CD4-positive, alpha-beta T cell (primary cell): ENCODE measurements at regions not wholly inside any gene's neighbourhood (a gene's known extent, or its start where the extent isn't known, plus 50 kb on each side); places are given as distances from the start of the nearest gene placed in this dataset.

Source experiments
- ATAC-seq: fragments of 200-7000 bp; cut with Tn5 transposase; one replicate; pipeline ENCODE4 v1.10.0; 2022; ENCODE audit warnings: mild to moderate bottlenecking; ENCODE audit not compliant: poor library complexity
- CTCF ChIA-PET: fragments of 350-600 bp; sonication (Branson Sonifier 250); formaldehyde crosslinking; loops from one replicate; lab custom pipeline; 2021; ENCODE audit warnings: antibody characterized with exemption, inconsistent platforms; lab: Charles Lee
- POLR2A ChIA-PET: fragments of 350-600 bp; sonication (Branson Sonifier 250); formaldehyde crosslinking; loops from one replicate; lab custom pipeline; 2021; ENCODE audit warnings: antibody characterized with exemption, inconsistent platforms; lab: Charles Lee
- DNase-seq, 14 experiments: peaks; one replicate each; pipeline ENCODE4 v3.0.0-alpha.2; 2013 to 2020; ENCODE audit warnings: mixed read lengths in 2 of 14
- H3K27ac ChIP-seq, 2 donors: one replicate each; pipeline versions ENCODE4 v1.5.1 to v1.7.0; 2013; ENCODE audit warnings: low read length in 2 of 2, low read depth in 1 of 2, mild to moderate bottlenecking in 1 of 2
- H3K27me3 ChIP-seq, 2 experiments: 1 replicate in 1 of 2; 2 replicates in 1 of 2; pipeline versions ENCODE4 v1.6.1 to v1.7.0; 2013; ENCODE audit warnings: low read length in 2 of 2, control low read depth in 1 of 2, mild to moderate bottlenecking in 1 of 2, moderate library complexity in 1 of 2; ENCODE audit not compliant: insufficient read depth in 2 of 2, control insufficient read depth in 1 of 2
- H3K36me3 ChIP-seq: one replicate; pipeline ENCODE4 v1.6.1; 2013; ENCODE audit warnings: low read length, control low read depth; ENCODE audit not compliant: insufficient read depth
- H3K4me1 ChIP-seq: one replicate; pipeline ENCODE4 v1.6.1; 2013; ENCODE audit warnings: low read length, control low read depth; ENCODE audit not compliant: insufficient read depth
- H3K4me3 ChIP-seq: one replicate; pipeline ENCODE4 v1.5.1; 2013; ENCODE audit warnings: mild to moderate bottlenecking, low read length, moderate library complexity
- H3K9me3 ChIP-seq, 2 experiments: 1 replicate in 1 of 2; 2 replicates in 1 of 2; pipeline versions ENCODE4 v1.6.1 to v1.7.0; 2013; ENCODE audit warnings: low read length in 2 of 2, mild to moderate bottlenecking in 2 of 2, control low read depth in 1 of 2, moderate library complexity in 1 of 2; ENCODE audit not compliant: control insufficient read depth in 1 of 2, insufficient read depth in 1 of 2
- H3K27ac Mint-ChIP-seq: one replicate; pipeline ENCODE4 v1.8.0; 2020; ENCODE audit warnings: mixed read lengths
- H3K27me3 Mint-ChIP-seq: one replicate; pipeline ENCODE4 v1.8.0; 2021; ENCODE audit warnings: mixed read lengths
- H3K36me3 Mint-ChIP-seq: one replicate; pipeline ENCODE4 v1.8.0; 2021; ENCODE audit warnings: low read depth, mixed read lengths
- H3K4me1 Mint-ChIP-seq: one replicate; pipeline ENCODE4 v1.8.0; 2021; ENCODE audit warnings: low read depth, mixed read lengths
- H3K4me3 Mint-ChIP-seq: one replicate; pipeline ENCODE4 v1.8.0; 2020; ENCODE audit warnings: mild to moderate bottlenecking, mixed read lengths
- H3K9me3 Mint-ChIP-seq: one replicate; pipeline ENCODE4 v1.8.0; 2020; ENCODE audit warnings: mixed read lengths
- CTCF ChIP-seq: fragments of 200-600 bp; IDR thresholded peaks from one replicate; pipeline ENCODE4 v1.8.0; 2022; ENCODE audit warnings: antibody characterized with exemption, mild to moderate bottlenecking
- intact Hi-C, 2 experiments: fragments of 100-400 bp; cut with DNase I in 1 of 2; cut with micrococcal nuclease in 1 of 2; formaldehyde crosslinking; loops; one replicate each; pipeline versions ENCODE4 v1.15.1 to v1.9.0; 2023 to 2025; cut with DNase I, micrococcal nuclease

- Histone ChIP-seq H3K36me3 (no peaks in the 10 kb centered on the region), H3K27ac (no peak overlapping the region), H3K27me3 (no peaks in the 10 kb centered on the region), H3K9me3 (peaks cover 0 to 3% of the 10 kb centered on the region in 2 experiments), H3K4me1 (no peaks in the 10 kb centered on the region), H3K4me3 (no peak overlapping the region)
- CTCF ChIA-PET = no interaction called here
- POLR2A ChIA-PET = no interaction called here
- Mint-ChIP-seq H3K36me3 (no peaks in the 10 kb centered on the region), H3K27ac (no peak overlapping the region), H3K4me3 (no peak overlapping the region), H3K4me1 (no peaks in the 10 kb centered on the region), H3K27me3 (no peaks in the 10 kb centered on the region), H3K9me3 (peaks cover 19% of the 10 kb centered on the region)
- ATAC-seq (no peak), DNase-seq (no peak)
- intact Hi-C loops = no loop called here
- TF ChIP-seq CTCF = no peak
These were observed 1485.3 kb upstream of the MIR17HG start for GRCh38 chr13:89862011-89862690.

GRCh38 chr13:89862691-89863036 is 1484.8 kb upstream of the MIR17HG start:
- Mint-ChIP-seq H3K36me3 (no peaks in the 10 kb centered on the region), H3K4me3 (no peak overlapping the region), H3K9me3 (peaks cover 15% of the 10 kb centered on the region), H3K27me3 (no peaks in the 10 kb centered on the region), H3K4me1 (no peaks in the 10 kb centered on the region), H3K27ac (no peak overlapping the region)
- H3K9me3 ChIP-seq = peaks cover 0 to 3% of the 10 kb centered on the region in 2 experiments
- ATAC-seq = no peak
- POLR2A ChIA-PET = no interaction called here
- no peak for TF ChIP-seq CTCF
- H3K4me3 ChIP-seq = no peak overlapping the region
- no peak for DNase-seq
- no peaks in the 10 kb centered on the region for H3K4me1 ChIP-seq
- H3K36me3 ChIP-seq = no peaks in the 10 kb centered on the region
- CTCF ChIA-PET = no interaction called here
- H3K27me3 ChIP-seq = no peaks in the 10 kb centered on the region
- H3K27ac ChIP-seq = no peak overlapping the region
- intact Hi-C loops = no loop called here

GRCh38 chr13:89865164-89866064 is 1482.1 kb upstream of the MIR17HG start:
- Histone ChIP-seq H3K27me3 (no peaks in the 10 kb centered on the region), H3K27ac (no peak overlapping the region), H3K9me3 (peaks cover 0 to 3% of the 10 kb centered on the region in 2 experiments), H3K4me1 (no peaks in the 10 kb centered on the region), H3K4me3 (no peak overlapping the region), H3K36me3 (no peaks in the 10 kb centered on the region)
- ChIA-PET POLR2A (no interaction called here), CTCF (no interaction called here)
- DNase-seq (no peak), ATAC-seq (no peak)
- H3K9me3 Mint-ChIP-seq = peaks cover 11% of the 10 kb centered on the region
- no peak for TF ChIP-seq CTCF
- H3K4me1 Mint-ChIP-seq = no peaks in the 10 kb centered on the region
- no peaks in the 10 kb centered on the region for H3K27me3 Mint-ChIP-seq
- intact Hi-C loops = no loop called here
- no peaks in the 10 kb centered on the region for H3K36me3 Mint-ChIP-seq
- H3K4me3 Mint-ChIP-seq = no peak overlapping the region
- H3K27ac Mint-ChIP-seq = no peak overlapping the region
